ENCODE measurements at regions not wholly inside any gene's neighbourhood (a gene's known extent, or its start where the extent isn't known, plus 50 kb on each side); places are given as distances from the start of the nearest gene placed in this dataset.

- no peak for DNase-seq (ENCODE audit: low read depth, low spot score)
Observed at GRCh38 chr5:82403724-82404123, 125.6 kb upstream of the RPS23 start.

DNA sequence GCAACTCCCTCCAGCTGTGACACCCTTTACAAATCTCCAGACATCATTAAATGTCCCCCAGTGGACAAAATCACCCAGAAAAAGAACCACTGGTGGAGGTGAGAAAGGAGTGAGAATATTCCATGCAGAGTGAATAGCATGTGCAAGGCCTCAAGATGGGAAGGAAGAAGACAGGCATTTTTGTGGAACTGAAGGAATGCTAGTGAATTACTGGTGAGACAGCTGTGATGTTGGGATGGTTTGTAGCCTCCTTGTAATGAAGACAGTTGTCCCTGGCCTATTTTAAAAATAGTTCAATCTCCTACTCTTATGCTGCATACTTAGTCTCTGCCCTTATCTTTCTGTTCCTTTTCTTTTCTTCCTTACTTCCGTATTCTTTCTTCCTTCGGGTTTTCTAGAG lies 124.9 kb upstream of the RPS23 start:
- DNase-seq (ENCODE audit: low read depth, low spot score): no peak

DNA sequence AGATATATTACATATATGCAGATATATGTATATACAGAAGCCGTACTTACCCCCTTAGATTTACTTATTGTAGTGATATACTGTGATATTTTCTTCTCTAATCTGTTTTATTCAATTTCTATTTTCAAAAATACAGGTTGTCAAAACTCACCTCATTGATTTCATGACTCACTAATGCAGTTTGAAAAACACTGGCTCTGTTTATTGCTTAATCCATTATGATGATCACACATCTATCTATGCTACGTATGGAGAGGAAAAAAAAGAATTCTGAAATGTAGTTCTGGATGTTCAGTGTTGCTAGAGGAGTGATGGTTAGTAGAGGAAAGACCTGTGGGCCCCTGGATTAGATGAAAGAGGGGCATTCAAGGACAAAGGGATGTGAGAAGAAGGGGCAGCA lies 121.0 kb upstream of the RPS23 start:
- no peak for DNase-seq (ENCODE audit: low read depth, low spot score)

- no peak for DNase-seq (ENCODE audit: low read depth, low spot score)
Observed at GRCh38 chr5:82397741-82398320, 119.7 kb upstream of the RPS23 start.

GRCh38 chr5:82396871-82397514 lies 118.8 kb upstream of the RPS23 start:
- DNase-seq (ENCODE audit: low read depth, low spot score): peak; percentile 43

DNA sequence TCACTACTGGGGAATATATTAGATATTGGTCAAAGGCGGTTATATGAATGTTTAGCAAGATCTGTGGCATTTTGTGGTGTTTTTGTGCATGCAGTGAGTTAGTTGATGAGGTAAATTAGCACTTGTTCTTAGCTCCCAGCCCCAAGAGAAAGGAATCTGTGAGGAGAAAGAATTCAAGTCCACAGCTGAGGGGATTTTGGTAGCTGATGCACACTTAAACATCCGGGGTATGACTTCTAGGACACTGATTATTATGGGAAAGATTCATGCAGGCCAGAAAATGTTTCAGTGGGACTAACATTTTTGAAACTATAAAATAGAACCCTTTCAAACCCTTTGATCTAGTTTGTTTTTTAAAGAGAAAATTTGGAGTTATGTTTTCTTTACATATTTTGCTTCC lies 118.2 kb upstream of the RPS23 start:
- DNase-seq (ENCODE audit: low read depth, low spot score): no peak

DNA sequence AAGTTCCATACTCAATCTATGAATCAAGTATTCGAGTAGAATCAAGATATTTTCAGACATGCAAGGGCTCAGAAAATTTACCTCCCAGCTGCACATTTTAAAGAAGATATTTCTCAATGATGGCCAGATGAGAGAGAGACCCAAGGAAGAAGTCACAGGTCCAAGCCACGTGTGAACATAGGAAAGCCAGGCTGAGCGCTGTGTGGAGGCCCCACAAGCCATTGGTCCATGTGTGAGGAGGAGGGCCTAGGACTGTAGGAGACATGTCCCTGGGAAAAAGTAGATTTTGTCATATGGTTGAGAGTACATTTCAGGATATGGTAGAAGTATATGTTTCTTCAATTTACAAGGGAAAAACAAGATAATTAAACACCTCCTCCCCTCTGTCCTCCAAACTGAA lies 115.8 kb upstream of the RPS23 start:
- no peak for DNase-seq (ENCODE audit: low read depth, low spot score)

DNA sequence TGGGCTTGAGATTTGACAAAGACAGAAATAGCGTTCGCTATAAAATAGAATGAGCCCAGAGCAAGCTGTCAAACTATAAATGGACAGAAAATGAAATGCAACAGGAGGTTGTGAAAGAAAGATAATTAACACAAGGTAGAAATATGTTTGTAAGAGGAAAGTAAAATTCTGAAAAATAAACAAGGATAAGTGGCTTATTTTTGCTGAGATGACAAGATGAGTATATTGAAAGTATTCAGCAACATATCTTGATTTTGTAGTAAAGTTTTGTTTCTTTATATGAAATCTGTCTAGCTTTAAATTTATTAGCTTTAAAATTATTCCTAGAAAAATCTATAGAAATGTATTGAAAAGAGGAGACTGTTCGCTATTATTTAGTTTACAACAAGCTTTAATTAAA lies 111.9 kb upstream of the RPS23 start:
- DNase-seq (ENCODE audit: low read depth, low spot score): no peak

- DNase-seq (ENCODE audit: low read depth, low spot score): no peak
Observed at GRCh38 chr5:82389347-82389746, 111.2 kb upstream of the RPS23 start.

- no peak for DNase-seq (ENCODE audit: low read depth, low spot score)
Observed at GRCh38 chr5:82388181-82388580, 110.0 kb upstream of the RPS23 start.

- DNase-seq (ENCODE audit: low read depth, low spot score): no peak
Observed at GRCh38 chr5:82387819-82388166, 109.6 kb upstream of the RPS23 start.

DNA sequence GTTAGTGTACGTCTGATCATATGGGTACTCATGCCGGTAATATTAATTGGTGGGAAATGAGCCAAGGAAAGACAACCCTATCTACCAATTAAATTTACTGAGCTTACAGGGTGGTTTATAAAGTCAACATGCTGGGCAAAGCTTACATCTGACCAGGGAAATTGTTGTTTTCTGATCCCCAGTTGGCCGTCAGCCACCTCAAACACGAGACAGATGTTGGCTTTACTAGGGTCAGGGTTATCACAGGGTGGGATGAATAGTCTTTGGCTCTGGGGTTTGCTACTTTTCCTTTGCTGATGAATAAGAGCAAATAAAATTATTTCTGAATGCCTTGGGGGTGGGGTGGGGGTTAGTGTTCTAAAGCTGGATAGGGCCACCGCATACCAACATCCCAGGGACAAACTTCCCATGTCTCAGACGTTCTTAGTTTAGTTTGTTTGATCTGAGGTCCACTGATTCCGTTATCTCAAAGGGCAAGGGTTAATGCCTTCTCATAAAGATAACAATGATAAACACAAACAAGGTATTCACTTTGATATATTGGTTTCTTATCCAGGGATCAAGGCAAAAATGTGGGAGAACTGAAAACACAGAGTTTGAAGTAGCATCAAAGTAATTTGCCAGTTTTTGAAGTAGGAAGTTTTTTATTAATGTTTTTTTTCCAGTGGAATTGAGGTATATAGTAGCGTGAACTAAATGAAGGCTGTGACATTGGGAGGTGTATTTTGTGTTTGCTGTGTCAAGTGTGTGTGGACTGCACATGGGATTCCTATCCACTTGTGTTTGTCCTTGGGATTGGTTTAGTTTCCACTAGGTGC lies 109.1 kb upstream of the RPS23 start:
- DNase-seq (ENCODE audit: low read depth, low spot score): peak; percentile 41

DNA sequence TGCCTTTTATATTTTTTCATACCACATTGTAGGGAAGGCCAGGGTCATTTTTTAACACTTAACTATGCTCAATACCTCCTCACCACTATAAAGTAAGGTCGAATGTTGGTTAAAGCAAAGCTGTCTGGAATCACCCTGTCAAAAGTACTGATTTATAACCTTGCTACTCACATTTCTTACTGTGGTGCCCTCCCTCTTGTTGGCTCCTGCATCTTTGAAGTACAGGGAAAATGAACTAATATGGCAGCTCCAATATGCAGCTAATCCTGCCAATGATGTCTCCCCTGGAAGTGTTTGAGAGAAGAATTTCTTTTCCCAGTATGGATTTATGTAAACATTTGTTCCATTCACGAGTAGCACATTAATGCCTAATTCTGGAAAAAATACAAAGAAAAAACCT lies 108.4 kb upstream of the RPS23 start:
- no peak for DNase-seq (ENCODE audit: low read depth, low spot score)

- DNase-seq (ENCODE audit: low read depth, low spot score): no peak
Observed at GRCh38 chr5:82384034-82384750, 106.0 kb upstream of the RPS23 start.

- no peak for DNase-seq (ENCODE audit: low read depth, low spot score)
Observed at GRCh38 chr5:82381591-82381990, 103.4 kb upstream of the RPS23 start.

- no peak for DNase-seq (ENCODE audit: low read depth, low spot score)
Observed at GRCh38 chr5:82376307-82376706, 98.2 kb upstream of the RPS23 start.

GRCh38 chr5:82375488-82376244 lies 97.5 kb upstream of the RPS23 start:
- DNase-seq (ENCODE audit: low read depth, low spot score): no peak

DNA sequence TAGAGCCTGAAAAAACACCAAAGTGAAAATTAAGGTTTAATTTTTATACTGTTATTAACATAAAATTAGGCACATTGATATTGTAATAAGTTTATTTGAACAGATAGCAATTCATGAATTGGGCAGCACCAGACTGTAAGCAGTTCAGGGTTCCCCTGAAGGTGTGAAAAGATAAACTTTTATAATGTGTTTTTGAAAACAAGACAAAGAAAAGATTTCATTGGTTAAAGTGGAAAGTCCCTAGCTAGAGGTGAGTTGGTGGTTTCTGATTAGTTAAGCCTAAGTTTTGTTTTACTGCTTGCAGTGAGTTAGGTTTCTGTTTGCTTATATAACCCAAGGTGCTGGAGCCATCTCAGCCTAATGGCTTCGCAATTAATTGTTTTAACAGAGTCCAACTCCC lies 96.5 kb upstream of the RPS23 start:
- DNase-seq (ENCODE audit: low read depth, low spot score): no peak

GRCh38 chr5:82367930-82368329 lies 89.8 kb upstream of the RPS23 start:
- DNase-seq (ENCODE audit: low read depth, low spot score): no peak

GRCh38 chr5:82365744-82366228 lies 87.6 kb upstream of the RPS23 start:
- no peak for DNase-seq (ENCODE audit: low read depth, low spot score)

DNA sequence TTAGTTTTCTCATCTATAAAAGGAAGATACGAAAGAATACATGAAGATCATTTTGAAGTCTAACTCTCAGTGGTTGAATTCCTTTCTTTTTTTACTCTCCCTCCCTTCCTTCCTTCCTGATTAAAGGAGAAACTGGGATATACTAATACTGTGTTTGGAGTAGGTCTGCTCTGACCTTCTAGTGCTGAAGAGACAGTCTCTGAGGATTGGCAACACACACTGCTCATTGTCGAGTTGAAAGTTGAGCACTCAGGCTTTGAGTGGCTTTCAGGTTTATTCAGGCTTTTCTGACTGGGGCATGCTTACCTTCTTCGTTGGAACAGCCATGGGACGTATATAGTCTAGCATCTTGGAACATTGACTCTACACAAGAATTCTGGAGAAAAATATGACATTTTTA lies 86.9 kb upstream of the RPS23 start:
- DNase-seq (ENCODE audit: low read depth, low spot score): no peak

- DNase-seq (ENCODE audit: low read depth, low spot score): peak; percentile 27
Observed at GRCh38 chr5:82364497-82364896, 86.3 kb upstream of the RPS23 start.
